NOMO-1 treated with dmso at 0.1 percent for 144 hours (cell line): ENCODE measurements at regions not wholly inside any gene's neighbourhood (a gene's known extent, or its start where the extent isn't known, plus 50 kb on each side); places are given as distances from the start of the nearest gene placed in this dataset.

Experiments used
- DNase-seq: peaks from one replicate; lab custom pipeline; 2025; ENCODE audit not compliant: unreplicated experiment; lab: John Stamatoyannopoulos, UW

GRCh38 chr6:74134327-74134726 is 438.3 kb downstream of the CD109 start:
- DNase-seq: no peak

- no peak for DNase-seq
Observed at GRCh38 chr6:74133073-74133472, 437.1 kb downstream of the CD109 start.

- no peak for DNase-seq
Observed at GRCh38 chr6:74130641-74131040, 434.6 kb downstream of the CD109 start.

- DNase-seq: no peak
Observed at GRCh38 chr6:74128536-74128935, 432.5 kb downstream of the CD109 start.

DNA sequence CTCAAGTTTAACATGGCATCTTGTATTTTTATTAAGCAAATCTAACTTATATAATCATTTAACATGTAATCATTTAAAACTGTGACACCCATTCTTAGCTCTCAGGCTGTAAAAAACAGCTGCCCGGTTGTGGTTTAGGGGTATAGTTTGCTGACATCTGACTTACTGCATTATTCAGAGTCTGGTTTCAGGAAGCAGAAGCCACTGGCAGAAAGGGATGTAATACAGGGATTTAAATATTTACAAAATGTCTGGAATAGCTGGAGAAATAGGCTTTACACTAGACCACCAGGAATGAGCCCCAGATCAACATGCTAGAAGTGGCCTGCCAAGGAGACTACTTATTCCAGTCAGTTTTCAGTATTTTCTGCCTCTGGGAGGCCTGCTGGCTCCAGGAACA is 421.1 kb downstream of the CD109 start:
- no peak for DNase-seq

DNA sequence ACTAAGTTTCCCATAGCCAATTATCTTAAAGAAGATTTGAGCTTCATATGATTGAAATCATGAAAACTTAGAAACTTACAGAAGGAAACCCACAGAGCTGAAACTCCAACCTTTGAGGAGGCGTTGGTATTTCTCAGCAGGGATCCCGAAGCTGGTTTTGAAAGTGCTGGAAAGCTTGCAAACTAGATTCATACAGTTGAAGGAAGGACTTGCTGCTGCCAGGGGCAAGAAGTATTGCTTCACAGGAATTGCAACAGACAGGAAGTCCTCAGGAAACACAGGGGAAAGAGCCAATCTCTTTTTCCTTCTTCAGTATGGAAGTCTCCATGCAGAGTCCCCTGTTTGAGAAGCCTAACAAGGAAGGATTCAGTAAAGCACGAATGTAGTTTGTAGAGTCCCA is 419.7 kb downstream of the CD109 start:
- DNase-seq: no peak

DNA sequence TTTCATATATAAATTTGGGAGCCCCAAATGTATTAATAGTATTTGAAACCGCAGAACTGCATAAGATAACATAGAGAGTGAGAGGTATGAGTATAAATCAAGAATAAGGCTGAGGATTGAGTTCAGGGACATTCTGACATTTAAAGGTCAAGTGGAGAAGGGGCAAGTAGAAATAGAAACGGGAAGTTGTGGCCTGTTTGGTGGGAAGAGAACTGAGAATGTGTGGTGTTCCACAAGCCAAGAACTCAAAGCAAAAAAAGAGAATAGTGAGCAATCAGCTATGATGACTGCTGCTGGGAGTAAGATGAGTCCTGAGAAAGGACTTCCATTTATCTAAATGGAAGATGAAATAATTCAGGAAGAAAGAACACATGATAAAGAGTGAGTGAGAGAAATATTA is 418.4 kb downstream of the CD109 start:
- DNase-seq: peak; percentile 10

DNA sequence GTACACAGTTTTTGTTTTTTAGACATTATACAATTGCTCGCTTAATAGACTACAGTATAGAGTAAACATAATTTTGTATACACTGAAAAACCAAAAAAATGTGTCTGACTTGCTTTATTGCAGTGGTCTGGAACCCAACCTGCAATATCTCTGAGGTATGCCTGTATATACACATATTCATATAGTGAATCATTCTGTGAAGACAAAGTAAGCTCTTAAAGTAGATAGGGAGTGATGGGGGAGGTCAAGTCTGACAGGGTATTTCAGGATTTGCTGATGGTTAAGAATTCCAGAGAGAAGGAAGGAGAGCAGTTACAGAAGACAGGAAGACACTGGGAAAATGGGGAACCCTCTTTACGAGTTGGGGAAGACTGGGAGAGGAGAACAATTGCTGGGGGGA is 417.9 kb downstream of the CD109 start:
- no peak for DNase-seq

DNA sequence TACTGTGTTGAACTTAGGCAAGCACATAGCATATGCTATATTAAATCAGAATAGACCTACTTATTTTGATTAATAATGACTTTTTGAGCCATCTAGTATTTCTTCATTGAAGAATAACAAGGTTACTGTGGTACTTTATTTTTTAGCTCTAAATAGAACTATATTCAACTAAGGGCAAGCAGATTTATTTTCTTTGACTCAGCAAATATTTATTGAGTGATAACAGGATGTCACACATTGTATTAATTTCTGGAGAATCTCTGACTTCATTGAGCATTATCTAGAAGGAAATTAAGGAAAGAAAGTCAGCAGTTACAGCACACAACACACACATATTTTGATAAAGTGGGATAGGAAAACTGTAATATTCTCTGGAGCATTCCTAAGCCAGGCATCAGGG is 407.4 kb downstream of the CD109 start:
- no peak for DNase-seq

DNA sequence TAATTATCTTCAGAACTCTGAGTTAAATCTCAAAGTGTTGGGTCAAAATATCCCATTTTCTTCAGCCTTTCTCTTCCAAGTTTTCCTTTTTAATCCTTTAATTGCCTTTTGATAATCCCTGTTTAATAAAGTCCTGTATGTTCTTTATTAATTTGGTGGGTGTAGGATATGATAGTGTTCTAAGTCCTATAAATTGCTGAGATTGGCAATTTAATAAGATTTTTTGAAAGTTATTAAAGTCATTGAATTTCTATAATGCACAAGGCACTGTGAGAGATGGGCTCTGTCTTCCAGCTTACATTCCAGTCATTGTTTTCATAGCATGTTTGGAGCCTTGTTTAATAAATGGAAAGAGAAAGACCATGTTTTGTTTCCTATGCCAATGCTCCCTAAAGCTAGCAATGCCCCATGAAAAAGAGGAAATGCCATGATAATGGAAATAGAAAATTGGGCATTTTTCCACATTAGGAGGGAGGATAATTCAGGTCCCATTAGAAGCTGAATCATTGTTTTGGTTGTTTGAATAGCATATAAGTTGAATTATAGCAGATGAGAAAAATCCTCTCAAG is 404.8 kb downstream of the CD109 start:
- no peak for DNase-seq

- DNase-seq: no peak
Observed at GRCh38 chr6:74096329-74096728, 400.3 kb downstream of the CD109 start.

DNA sequence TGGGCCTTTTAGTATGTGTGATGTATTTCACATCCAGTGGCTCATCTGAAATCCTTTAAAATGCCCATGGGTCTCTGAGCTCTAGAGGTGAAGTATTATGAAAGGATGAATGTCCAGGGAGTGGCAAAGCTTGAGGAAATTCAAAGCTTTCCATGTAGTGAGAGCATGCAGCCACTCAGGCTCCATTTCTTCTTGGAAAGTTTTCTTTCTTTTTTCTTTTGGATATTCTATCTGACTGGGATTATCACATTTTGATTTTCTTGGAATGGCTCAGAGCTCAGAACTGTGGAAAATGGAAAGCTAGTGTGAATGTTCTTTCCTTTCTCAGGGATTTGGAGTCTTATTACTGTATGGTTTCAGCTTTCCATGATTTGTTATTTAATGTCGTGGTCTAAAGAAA is 397.4 kb downstream of the CD109 start:
- DNase-seq: no peak

DNA sequence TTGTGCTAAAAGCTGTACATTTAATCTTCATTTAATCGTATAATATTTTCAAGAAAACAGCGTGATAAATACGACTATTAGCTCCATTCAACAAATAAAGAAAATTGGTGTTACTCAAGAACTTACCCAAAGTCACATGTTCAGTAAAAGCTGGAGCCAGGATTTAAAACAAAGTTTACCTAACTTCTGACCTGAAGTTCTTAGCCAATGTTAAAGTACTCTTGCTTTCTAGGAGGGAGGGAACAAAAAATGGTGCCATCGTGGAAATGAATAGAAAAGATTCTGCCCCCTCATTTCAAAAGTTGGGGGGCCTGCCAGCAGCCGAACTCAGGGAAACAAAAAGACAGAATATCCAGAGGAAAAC is 395.8 kb downstream of the CD109 start:
- no peak for DNase-seq

DNA sequence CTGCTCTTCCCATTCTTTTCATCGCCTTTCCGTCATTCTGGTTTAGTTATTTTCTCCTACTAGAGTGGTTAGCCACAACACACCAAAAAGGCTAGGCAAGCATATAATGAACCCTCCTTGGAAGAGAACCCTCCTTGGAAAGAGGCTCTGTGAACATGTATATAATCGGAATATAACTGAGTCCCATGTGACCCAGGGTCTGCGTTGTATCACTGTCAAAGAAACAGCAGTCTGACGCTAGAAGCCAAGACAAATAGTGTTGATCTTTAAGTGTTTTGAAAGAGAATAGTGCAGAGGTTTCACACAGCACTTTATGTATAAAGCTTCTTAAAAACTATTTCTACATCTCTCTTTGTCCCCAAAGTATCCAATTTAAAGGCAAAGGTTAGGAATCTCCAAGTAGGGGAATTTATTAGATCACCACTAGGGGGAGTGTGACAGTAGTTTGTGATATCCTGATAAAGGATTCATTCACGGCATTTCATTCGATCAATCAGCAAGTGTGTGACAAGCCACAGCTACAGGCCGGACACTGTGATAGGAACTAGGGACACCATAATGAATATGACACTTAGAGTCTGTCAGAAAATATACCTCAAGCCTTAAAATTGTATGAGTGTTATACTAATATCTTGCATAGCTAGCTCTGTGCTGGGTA is 395.3 kb downstream of the CD109 start:
- DNase-seq: no peak

- DNase-seq: no peak
Observed at GRCh38 chr6:74087899-74088298, 391.9 kb downstream of the CD109 start.

GRCh38 chr6:74075896-74076295 is 379.9 kb downstream of the CD109 start:
- no peak for DNase-seq

DNA sequence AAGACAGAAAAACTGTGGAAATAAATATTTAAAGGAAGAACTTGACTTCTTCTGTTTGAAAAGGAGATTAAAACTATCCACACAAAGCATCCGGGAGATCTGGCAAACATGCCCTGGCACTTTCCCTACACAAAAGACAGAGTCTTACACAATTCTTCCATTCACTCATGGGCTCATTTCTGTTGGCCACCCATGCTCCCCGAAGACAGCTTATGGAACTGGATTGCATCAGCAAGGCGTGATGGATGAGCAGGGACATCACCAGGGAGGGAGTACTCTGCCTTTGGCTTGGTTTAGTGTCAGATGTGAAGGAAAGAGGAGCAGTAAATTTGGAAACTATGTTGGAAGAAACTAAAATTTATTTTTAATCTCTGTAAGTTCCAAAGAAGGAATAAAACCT is 379.3 kb downstream of the CD109 start:
- no peak for DNase-seq

- DNase-seq: no peak
Observed at GRCh38 chr6:74074645-74075044, 378.6 kb downstream of the CD109 start.

- DNase-seq: no peak
Observed at GRCh38 chr6:74073999-74074398, 378.0 kb downstream of the CD109 start.

DNA sequence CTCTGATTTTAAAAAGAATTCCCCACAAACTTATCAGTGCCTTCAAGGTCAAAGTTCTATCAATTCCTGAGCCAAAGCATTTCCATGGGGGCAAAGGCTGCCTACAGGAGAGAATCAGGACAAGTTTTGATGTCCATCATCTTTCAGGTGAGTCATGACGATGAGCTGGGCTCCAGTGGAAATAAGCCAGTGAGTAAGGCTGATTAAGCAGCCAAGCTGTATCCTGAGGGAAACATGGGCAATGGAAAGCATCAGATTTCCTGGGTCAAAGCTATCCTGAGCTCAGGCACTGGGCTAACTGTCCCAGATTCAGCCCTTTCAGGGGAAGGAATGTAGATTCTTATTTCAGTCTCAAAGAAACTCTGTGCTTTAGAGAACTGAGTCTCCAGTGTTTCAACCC is 377.4 kb downstream of the CD109 start:
- DNase-seq: no peak

DNA sequence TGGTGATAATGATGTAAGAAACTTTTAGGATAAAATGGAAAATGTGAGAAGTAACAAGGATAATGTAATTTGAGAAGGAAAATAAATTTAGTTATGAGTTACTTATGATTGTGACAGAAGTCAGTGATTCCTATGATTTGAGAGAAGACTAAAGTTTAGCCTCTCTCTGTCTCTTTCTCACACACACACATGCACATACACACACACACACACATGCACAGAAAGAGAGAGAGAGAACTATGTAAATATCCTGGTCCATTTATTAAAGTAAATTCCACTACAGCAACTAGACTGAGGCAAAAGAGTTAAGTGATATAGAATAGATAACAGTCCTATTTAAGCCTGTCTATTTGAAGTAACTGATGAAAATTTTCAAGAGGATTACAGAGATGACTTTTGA is 375.2 kb downstream of the CD109 start:
- no peak for DNase-seq

DNA sequence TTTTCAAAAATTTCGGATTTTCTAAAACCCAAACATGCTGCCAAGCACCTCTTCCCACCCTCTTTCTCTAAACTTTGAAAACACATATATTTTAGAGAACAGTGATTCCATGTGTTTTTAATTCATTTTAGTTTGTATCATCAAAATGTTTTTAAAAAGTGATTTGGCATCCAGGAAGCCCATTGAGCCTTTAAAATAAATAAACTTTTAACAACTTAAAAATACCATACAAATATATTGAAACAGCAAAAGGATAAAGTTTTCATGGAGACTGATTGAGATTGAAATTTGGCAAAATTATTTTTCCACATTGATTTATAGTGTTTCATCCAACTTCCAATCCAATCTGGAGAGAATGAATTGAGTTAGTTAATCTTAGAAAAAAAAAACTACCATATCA is 374.7 kb downstream of the CD109 start:
- no peak for DNase-seq

DNA sequence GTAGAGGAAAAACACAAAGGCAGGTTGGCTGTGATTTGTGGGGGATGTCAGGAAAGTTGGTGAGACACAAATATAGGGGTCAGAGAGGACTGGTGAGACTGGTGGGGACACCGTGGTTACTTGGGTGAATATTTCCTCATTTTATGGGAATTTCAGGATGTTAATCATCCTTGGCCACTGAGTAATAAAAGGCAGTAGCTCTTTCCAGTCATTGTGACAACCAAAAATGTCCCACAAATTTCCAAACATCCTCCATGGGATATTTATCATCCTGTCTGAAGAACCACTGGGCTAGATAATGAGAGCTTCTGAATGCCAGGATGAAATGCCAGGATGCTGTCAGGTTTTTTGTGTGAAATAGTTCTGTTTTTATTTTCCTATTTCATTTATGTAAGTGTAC is 374.1 kb downstream of the CD109 start:
- no peak for DNase-seq
